Body of pancreas (tissue), 4 donors: ENCODE measurements at regions not wholly inside any gene's neighbourhood (a gene's known extent, or its start where the extent isn't known, plus 50 kb on each side); places are given as distances from the start of the nearest gene placed in this dataset.
A peak's percentile ranks its signal among the peaks of the same experiment; 100 is the strongest.

Experiments
- ATAC-seq: fragments of 150-250 bp; one replicate; pipeline ENCODE4 v1.9.1; 2016
- DNase-seq, 4 donors: peaks; one replicate each; pipeline ENCODE4 v3.0.0-alpha.2; 2019
- H3K27ac ChIP-seq, 4 donors: fragments of 200-600 bp; sonication (generic); 1 replicate in 3 of 4; 2 replicates in 1 of 4; pipeline versions ENCODE4 v1.5.1 to v1.6.1; 2016 to 2019; ENCODE audit warnings: mild to moderate bottlenecking in 1 of 4, mixed read lengths in 1 of 4, moderate library complexity in 1 of 4
- H3K27me3 ChIP-seq, 2 donors: fragments of 200-600 bp; sonication (generic); one replicate each; pipeline ENCODE4 v1.6.0; 2016; ENCODE audit warnings: mild to moderate bottlenecking in 1 of 2
- H3K36me3 ChIP-seq, 2 donors: fragments of 200-600 bp; sonication (generic); replicated peaks in 1 of 2; 2 replicates each; pipeline ENCODE4 v1.5.1; 2016; ENCODE audit warnings: low read depth in 2 of 2; ENCODE audit not compliant: insufficient read depth in 1 of 2
- H3K4me1 ChIP-seq: fragments of 200-600 bp; sonication (generic); one replicate; pipeline ENCODE4 v1.6.0; 2016
- H3K4me3 ChIP-seq, 2 donors: fragments of 200-600 bp; sonication (generic); 1 replicate in 1 of 2; 2 replicates in 1 of 2; pipeline ENCODE4 v1.5.1; 2016 to 2019
- H3K9me3 ChIP-seq, 3 donors: fragments of 200-600 bp; sonication (generic); 1 replicate in 2 of 3; 2 replicates in 1 of 3; pipeline ENCODE4 v1.5.1; 2016
- CTCF ChIP-seq, 7 experiments: fragments of 450-650 bp in 4 of 7; fragments of 200-600 bp in 3 of 7; sonication (generic) in 3 of 7; IDR thresholded peaks; one replicate each; pipeline ENCODE4 v1.5.1; 2016 to 2019; ENCODE audit warnings: antibody characterized with exemption in 7 of 7
- POLR2A ChIP-seq, 3 donors: fragments of 450-650 bp; IDR thresholded peaks; one replicate each; pipeline ENCODE4 v1.6.1; 2016; ENCODE audit warnings: antibody characterized with exemption in 3 of 3, mild to moderate bottlenecking in 2 of 3
- WGBS, 2 donors: methylation state at CpG; one replicate each; pipeline ENCODE4 v1.1.5; 2017; 5-methylcytosine and 5-hydroxymethylcytosine counted together
- intact Hi-C: fragments of 100-400 bp; cut with DNase I; formaldehyde crosslinking; loops from one replicate; pipeline ENCODE4 v1.15.1; 2023

- WGBS, 2 donors, result 68 to 70% methylated on average over 19 of the region's 19 CpGs
- no peak for ATAC-seq
- no peak for DNase-seq
- Histone ChIP-seq H3K36me3 (no peaks in the 10 kb centered on the region), H3K27ac (no peak overlapping the region), H3K4me1 (no peaks in the 10 kb centered on the region), H3K9me3 (no peaks in the 10 kb centered on the region), H3K27me3 (no peaks in the 10 kb centered on the region), H3K4me3 (no peak overlapping the region)
- TF ChIP-seq CTCF (IDR thresholded peaks at IDR 0.05), result no peak
- no peak for TF ChIP-seq POLR2A (IDR thresholded peaks at IDR 0.05)
- intact Hi-C loops, result no loop called here
Measured at GRCh38 chr4:189787216-189788031, 153.2 kb upstream of the FRG1 start.

- intact Hi-C loops, result no loop called here
- H3K9me3 ChIP-seq, result no peaks in the 10 kb centered on the region
- DNase-seq (peak; percentile 68 to 78 (median 74)), ATAC-seq (peak; percentile 83)
- no peak for TF ChIP-seq POLR2A (IDR thresholded peaks at IDR 0.05)
- peak; percentile 77 to 89 (median 87) for TF ChIP-seq CTCF (IDR thresholded peaks at IDR 0.05)
- H3K4me3 ChIP-seq, result no peak overlapping the region
- no peaks in the 10 kb centered on the region for H3K4me1 ChIP-seq
- H3K36me3 ChIP-seq, result no peaks in the 10 kb centered on the region
- WGBS, 2 donors, result 15 to 21% methylated on average over 20 of the region's 20 CpGs
- H3K27ac ChIP-seq, result no peak overlapping the region
- H3K27me3 ChIP-seq, result no peaks in the 10 kb centered on the region
Measured at GRCh38 chr4:189792924-189793618, 147.6 kb upstream of the FRG1 start.

- 69 to 76% methylated on average over 5 of the region's 5 CpGs for WGBS, 2 donors
- intact Hi-C loops, result no loop called here
- H3K36me3 ChIP-seq, result no peaks in the 10 kb centered on the region
- H3K27me3 ChIP-seq, result no peaks in the 10 kb centered on the region
- DNase-seq (no peak), ATAC-seq (no peak)
- TF ChIP-seq CTCF (IDR thresholded peaks at IDR 0.05) (no peak), POLR2A (IDR thresholded peaks at IDR 0.05) (no peak)
- H3K27ac ChIP-seq, result no peak overlapping the region
- no peaks in the 10 kb centered on the region for H3K4me1 ChIP-seq
- no peak overlapping the region for H3K4me3 ChIP-seq
- H3K9me3 ChIP-seq, result no peaks in the 10 kb centered on the region
Measured at GRCh38 chr4:189800545-189801088, 140.1 kb upstream of the FRG1 start.

- Histone ChIP-seq H3K4me1 (no peaks in the 10 kb centered on the region), H3K27ac (no peak overlapping the region), H3K36me3 (no peaks in the 10 kb centered on the region), H3K9me3 (no peaks in the 10 kb centered on the region), H3K4me3 (no peak overlapping the region), H3K27me3 (no peaks in the 10 kb centered on the region)
- ATAC-seq (no peak), DNase-seq (no peak)
- WGBS, 2 donors, result 64 to 83% methylated on average over 5 of the region's 5 CpGs
- TF ChIP-seq CTCF (IDR thresholded peaks at IDR 0.05) (peak in 1 of 7 experiments; percentile 15), POLR2A (IDR thresholded peaks at IDR 0.05) (no peak)
- intact Hi-C loops, result no loop called here
Measured at GRCh38 chr4:189802884-189803283, 137.8 kb upstream of the FRG1 start.
